ENCODE measurements at regions not wholly inside any gene's neighbourhood (a gene's known extent, or its start where the extent isn't known, plus 50 kb on each side); places are given as distances from the start of the nearest gene placed in this dataset.

GRCh38 chr5:164360589-164360988 is 855.2 kb downstream of the MAT2B start:
- no peaks in the 10 kb centered on the region for H3K9me3 ChIP-seq
- DNase-seq: no peak
- no peaks in the 10 kb centered on the region for H3K27me3 ChIP-seq
- H3K4me3 ChIP-seq: no peak overlapping the region
- H3K4me1 ChIP-seq: no peaks in the 10 kb centered on the region
- intact Hi-C loops (cut with DNase I): no loop called here
- 66 to 69% methylated on average over 4 of the region's 4 CpGs for WGBS, 2 donors
- no peak overlapping the region for H3K27ac ChIP-seq
- TF ChIP-seq CTCF (IDR thresholded peaks at IDR 0.05) (no peak), POLR2A (IDR thresholded peaks at IDR 0.05) (no peak)
- no peaks in the 10 kb centered on the region for H3K36me3 ChIP-seq (replicated peaks in 1 of 2; ENCODE audit: insufficient read depth in 1 of 2, low read depth in 2 of 2)
- ATAC-seq: no peak

GRCh38 chr5:164361986-164362385 is 856.6 kb downstream of the MAT2B start:
- TF ChIP-seq CTCF (IDR thresholded peaks at IDR 0.05): no peak
- TF ChIP-seq POLR2A (IDR thresholded peaks at IDR 0.05): no peak
- Histone ChIP-seq H3K27me3 (no peaks in the 10 kb centered on the region), H3K4me3 (no peak overlapping the region), H3K27ac (no peak overlapping the region), H3K4me1 (no peaks in the 10 kb centered on the region), H3K9me3 (no peaks in the 10 kb centered on the region), H3K36me3 (replicated peaks in 1 of 2; ENCODE audit: insufficient read depth in 1 of 2, low read depth in 2 of 2) (no peaks in the 10 kb centered on the region)
- intact Hi-C loops (cut with DNase I): no loop called here
- WGBS, 2 donors: 57 to 59% methylated on average over 5 of the region's 5 CpGs
- DNase-seq: no peak
- ATAC-seq: no peak

GRCh38 chr5:164362835-164363234 is 857.4 kb downstream of the MAT2B start:
- no peak overlapping the region for H3K27ac ChIP-seq
- no peaks in the 10 kb centered on the region for H3K27me3 ChIP-seq
- H3K4me3 ChIP-seq: no peak overlapping the region
- ATAC-seq: no peak
- intact Hi-C loops (cut with DNase I): no loop called here
- H3K36me3 ChIP-seq (replicated peaks in 1 of 2; ENCODE audit: insufficient read depth in 1 of 2, low read depth in 2 of 2): no peaks in the 10 kb centered on the region
- no peaks in the 10 kb centered on the region for H3K4me1 ChIP-seq
- TF ChIP-seq POLR2A (IDR thresholded peaks at IDR 0.05) (no peak), CTCF (IDR thresholded peaks at IDR 0.05) (no peak)
- H3K9me3 ChIP-seq: no peaks in the 10 kb centered on the region
- no peak for DNase-seq

- Histone ChIP-seq H3K36me3 (replicated peaks in 1 of 2; ENCODE audit: insufficient read depth in 1 of 2, low read depth in 2 of 2) (no peaks in the 10 kb centered on the region), H3K9me3 (no peaks in the 10 kb centered on the region), H3K4me1 (no peaks in the 10 kb centered on the region), H3K27me3 (no peaks in the 10 kb centered on the region), H3K27ac (no peak overlapping the region), H3K4me3 (no peak overlapping the region)
- WGBS, 2 donors: 72 to 74% methylated on average over 7 of the region's 7 CpGs
- intact Hi-C loops (cut with DNase I): no loop called here
- TF ChIP-seq CTCF (IDR thresholded peaks at IDR 0.05) (no peak), POLR2A (IDR thresholded peaks at IDR 0.05) (no peak)
- ATAC-seq (no peak), DNase-seq (no peak)
These were observed 859.1 kb downstream of the MAT2B start for GRCh38 chr5:164364237-164365208.

GRCh38 chr5:164370841-164371240 is 865.4 kb downstream of the MAT2B start:
- DNase-seq (no peak), ATAC-seq (no peak)
- intact Hi-C loops (cut with DNase I): no loop called here
- WGBS, 2 donors: 68 to 76% methylated on average over 4 of the region's 4 CpGs
- Histone ChIP-seq H3K4me3 (no peak overlapping the region), H3K27ac (no peak overlapping the region), H3K27me3 (no peaks in the 10 kb centered on the region), H3K4me1 (no peaks in the 10 kb centered on the region), H3K9me3 (no peaks in the 10 kb centered on the region), H3K36me3 (replicated peaks in 1 of 2; ENCODE audit: insufficient read depth in 1 of 2, low read depth in 2 of 2) (no peaks in the 10 kb centered on the region)
- TF ChIP-seq POLR2A (IDR thresholded peaks at IDR 0.05) (no peak), CTCF (IDR thresholded peaks at IDR 0.05) (no peak)
